GM12801 (cell line): ENCODE measurements at regions not wholly inside any gene's neighbourhood (a gene's known extent, or its start where the extent isn't known, plus 50 kb on each side); places are given as distances from the start of the nearest gene placed in this dataset.

Source experiments
- TF ChIP-seq, protein P1 (sequence below): IDR thresholded peaks from one replicate; pipeline ENCODE4 v1.5.1; 2011; ENCODE audit warnings: control low read depth; ENCODE audit not compliant: insufficient read length; ENCODE audit errors: extremely low read depth

DNA sequence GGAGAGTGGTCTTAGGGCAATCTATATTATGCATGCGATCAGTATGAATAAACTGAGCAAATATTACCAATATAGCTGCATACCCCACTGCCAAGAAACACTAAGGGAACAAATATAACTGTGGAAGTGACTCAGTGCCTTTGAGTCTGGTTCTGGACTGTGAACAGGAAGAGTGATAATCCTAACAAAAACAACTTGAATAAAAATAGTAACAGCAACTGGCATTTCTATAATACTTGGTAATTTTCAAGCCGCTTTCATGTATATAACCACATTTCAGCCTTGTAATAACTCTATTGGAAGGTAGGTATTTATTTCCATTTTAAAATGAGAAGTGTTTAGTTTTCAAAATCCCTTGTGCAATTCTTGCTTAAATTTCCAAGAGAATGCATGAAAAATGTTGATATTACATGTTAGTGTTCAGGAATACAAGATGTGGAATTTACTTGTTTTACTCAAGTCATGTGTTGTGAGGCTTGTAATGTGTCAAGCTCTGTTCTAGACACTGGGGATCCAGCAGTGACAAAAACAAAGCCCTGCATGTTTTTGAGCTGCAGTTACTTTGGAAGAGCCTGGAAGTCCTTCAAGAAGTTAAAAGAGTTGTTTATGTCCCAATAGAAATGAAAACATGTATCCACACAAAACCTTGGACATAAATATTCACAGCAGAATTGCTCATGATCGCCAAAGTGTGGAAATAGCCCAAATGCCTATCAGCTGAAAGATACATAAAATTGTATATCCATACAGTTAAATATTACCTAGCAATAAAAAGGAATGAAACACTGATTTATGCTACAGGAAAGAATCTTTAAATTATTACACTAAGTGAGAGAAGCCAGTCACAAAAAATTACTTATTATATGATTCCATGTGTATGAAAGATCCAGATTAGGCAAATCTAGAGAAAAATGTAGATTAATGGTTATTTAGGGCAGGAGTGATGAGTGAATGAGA is 338.1 kb upstream of the TMEM132C start:
- TF ChIP-seq, protein P1, sequence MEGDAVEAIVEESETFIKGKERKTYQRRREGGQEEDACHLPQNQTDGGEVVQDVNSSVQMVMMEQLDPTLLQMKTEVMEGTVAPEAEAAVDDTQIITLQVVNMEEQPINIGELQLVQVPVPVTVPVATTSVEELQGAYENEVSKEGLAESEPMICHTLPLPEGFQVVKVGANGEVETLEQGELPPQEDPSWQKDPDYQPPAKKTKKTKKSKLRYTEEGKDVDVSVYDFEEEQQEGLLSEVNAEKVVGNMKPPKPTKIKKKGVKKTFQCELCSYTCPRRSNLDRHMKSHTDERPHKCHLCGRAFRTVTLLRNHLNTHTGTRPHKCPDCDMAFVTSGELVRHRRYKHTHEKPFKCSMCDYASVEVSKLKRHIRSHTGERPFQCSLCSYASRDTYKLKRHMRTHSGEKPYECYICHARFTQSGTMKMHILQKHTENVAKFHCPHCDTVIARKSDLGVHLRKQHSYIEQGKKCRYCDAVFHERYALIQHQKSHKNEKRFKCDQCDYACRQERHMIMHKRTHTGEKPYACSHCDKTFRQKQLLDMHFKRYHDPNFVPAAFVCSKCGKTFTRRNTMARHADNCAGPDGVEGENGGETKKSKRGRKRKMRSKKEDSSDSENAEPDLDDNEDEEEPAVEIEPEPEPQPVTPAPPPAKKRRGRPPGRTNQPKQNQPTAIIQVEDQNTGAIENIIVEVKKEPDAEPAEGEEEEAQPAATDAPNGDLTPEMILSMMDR = no peak

DNA sequence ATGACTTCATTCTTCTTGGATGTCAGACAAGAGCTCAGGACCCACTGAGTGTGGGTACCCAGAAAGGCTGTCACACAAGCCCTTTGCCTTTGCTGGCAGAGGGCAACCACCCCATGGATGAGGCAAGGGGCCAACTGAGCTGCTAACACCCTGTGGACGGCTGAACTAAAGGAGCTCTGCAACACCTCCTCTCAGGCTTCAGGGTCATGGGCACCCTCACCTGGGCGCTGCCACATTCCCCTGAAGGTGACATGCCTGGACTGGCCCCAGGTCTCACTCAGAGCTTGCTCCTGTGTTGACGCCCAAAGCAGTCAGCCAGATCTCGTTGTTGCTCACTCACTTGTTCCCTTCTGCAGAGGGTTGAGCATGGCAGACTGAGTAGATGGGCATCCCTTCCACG is 336.8 kb upstream of the TMEM132C start:
- TF ChIP-seq, protein P1 = no peak

DNA sequence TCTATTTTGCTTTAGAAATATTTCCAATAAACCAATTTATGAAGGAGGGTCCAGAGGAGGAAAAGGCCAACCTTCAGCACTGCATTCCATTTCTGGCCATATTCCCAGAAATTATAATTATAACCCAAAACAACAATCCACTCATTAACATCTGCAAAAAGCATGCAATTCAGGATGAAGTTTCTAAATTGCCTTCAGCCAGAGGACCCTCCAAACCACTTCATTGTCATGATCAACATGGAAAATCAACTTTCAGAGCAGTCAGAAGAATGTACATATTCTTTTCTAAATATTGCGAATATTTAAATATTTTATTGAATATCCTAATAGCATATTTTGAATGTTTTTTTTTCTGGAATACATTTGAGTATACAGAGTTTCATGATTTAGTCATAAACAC is 332.6 kb upstream of the TMEM132C start:
- TF ChIP-seq, protein P1 = no peak

DNA sequence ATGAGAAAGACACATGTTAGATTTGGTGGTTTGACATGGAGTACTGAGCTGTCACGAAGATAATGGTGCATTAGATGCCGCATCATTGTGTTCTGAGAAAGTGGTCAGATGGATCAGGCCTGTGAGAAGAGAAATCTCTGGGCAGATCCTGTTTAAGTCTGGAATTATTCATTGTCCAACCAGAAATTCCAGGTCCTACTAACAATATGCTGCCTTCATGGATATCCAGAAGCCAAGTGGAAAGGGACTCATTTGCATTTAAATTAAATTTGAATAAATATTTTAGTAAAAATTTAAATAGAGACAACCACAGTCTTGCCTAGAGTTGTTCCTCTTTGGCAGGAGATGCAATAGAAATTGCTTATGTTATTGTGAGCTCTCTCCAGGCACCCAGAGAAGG is 330.5 kb upstream of the TMEM132C start:
- TF ChIP-seq, protein P1 = no peak

DNA sequence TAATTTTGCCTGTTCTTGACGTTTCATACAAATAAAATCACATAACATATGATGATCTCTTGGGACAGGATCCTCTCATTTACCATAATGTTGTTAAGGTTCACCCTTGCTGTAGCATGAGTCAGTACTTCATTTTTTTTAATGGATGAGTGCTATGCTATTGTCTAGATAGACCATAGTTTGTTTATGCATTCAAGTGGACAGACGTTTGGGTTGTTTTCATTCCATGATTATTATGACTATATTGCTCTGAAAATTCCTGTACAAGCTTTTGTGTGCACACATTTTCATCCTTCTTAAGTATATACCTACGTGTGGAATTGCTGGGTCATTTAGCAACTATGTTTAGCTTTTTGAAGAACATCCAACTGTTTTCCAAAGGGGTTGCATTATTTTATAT is 325.6 kb upstream of the TMEM132C start:
- TF ChIP-seq, protein P1 = no peak

DNA sequence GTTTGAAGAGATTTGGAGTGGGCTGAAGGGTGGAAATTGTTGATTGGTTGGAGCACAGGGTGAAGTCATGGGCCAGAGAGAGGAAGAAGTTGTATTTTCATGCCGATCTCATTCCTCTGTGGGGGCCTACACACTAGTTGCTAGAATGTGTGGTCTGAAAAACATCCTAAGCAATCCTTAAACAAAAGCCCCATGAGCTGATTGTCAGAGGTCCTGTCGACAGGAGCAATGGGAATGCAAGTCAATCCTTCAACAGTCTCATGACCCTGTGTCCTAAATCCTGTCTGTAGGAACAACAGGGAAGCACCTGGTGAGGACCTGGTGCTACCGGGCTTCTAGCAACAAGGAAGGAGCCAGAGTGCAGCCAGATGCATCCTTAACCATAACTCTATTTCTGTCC is 324.0 kb upstream of the TMEM132C start:
- TF ChIP-seq, protein P1 = no peak

DNA sequence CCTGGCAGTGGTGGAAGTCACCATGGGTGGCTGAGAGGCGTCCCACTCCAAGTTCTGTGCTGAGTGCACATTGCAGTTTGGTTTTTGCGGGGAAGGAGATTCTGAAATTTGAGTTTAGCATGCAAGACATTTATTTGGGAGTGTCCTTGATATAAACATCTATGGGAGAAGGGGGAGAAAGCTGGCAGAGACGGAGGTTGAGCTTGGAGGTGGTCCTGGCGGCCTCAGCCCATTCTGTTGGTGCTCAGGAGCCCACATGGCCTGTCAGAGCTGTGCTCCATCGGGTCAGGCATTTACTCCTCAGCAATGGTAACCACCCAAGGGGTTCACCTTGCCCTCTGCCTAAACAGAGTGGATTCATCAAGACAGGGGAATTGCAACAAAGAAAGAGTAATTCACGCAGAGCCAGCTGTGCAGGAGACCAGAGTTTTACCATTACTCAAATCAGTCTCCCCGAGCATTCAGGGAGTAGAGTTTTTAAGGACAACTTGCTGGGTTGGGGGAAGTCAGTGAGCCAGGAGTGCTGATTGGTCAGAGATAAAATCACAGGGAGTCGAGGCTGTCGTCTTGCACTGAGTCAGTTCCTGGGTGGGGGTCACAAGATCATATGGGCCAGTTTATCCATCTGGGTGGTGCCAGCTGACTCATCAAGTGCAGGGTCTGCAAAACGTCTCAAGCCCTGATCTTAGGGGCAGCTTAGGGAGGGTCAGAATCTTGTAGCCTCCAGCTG is 323.3 kb upstream of the TMEM132C start:
- TF ChIP-seq, protein P1 = no peak
